Liver (tissue), 8 donors: ENCODE measurements at regions not wholly inside any gene's neighbourhood (a gene's known extent, or its start where the extent isn't known, plus 50 kb on each side); places are given as distances from the start of the nearest gene placed in this dataset.

Experiments used
- DNase-seq: peaks from one replicate; pipeline ENCODE4 v3.0.0-alpha.2; 2017; ENCODE audit warnings: low spot score
- H3K27ac ChIP-seq, 2 donors: one replicate each; pipeline ENCODE4 v1.7.0; 2013; ENCODE audit warnings: inconsistent platforms in 2 of 2, low read length in 2 of 2, control low read depth in 1 of 2, low read depth in 1 of 2, mild to moderate bottlenecking in 1 of 2
- H3K27me3 ChIP-seq, 4 donors: one replicate each; pipeline versions ENCODE4 v1.6.1 to v1.7.0; 2013; ENCODE audit warnings: low read length in 3 of 4, inconsistent platforms in 1 of 4, mild to moderate bottlenecking in 1 of 4, moderate library complexity in 1 of 4; ENCODE audit not compliant: control insufficient read depth in 4 of 4, insufficient read depth in 4 of 4
- H3K36me3 ChIP-seq, 4 donors: one replicate each; pipeline versions ENCODE4 v1.6.1 to v1.7.0; 2013; ENCODE audit warnings: low read length in 3 of 4, mild to moderate bottlenecking in 3 of 4, low read depth in 1 of 4, moderate library complexity in 1 of 4; ENCODE audit not compliant: control insufficient read depth in 4 of 4, insufficient read depth in 3 of 4
- H3K4me1 ChIP-seq, 4 donors: one replicate each; pipeline versions ENCODE4 v1.6.1 to v1.7.0; 2013; ENCODE audit warnings: low read length in 3 of 4, mild to moderate bottlenecking in 3 of 4, moderate library complexity in 1 of 4; ENCODE audit not compliant: control insufficient read depth in 4 of 4, insufficient read depth in 4 of 4
- H3K4me3 ChIP-seq, 3 donors: one replicate each; pipeline versions ENCODE4 v1.6.1 to v1.7.0; 2013; ENCODE audit warnings: low read length in 3 of 3, control low read depth in 1 of 3, low read depth in 1 of 3, mild to moderate bottlenecking in 1 of 3
- H3K9ac ChIP-seq, 2 donors: one replicate each; pipeline ENCODE4 v1.7.0; 2013; ENCODE audit warnings: low read length in 2 of 2, mild to moderate bottlenecking in 2 of 2, moderate library complexity in 2 of 2, control low read depth in 1 of 2, low read depth in 1 of 2
- H3K9me3 ChIP-seq, 4 donors: one replicate each; pipeline versions ENCODE4 v1.6.1 to v1.7.0; 2013; ENCODE audit warnings: low read length in 3 of 4; ENCODE audit not compliant: control insufficient read depth in 4 of 4
- EGR1 ChIP-seq, 2 donors: IDR thresholded peaks; 2 replicates each; pipeline ENCODE4 v1.6.1; 2016 to 2018; ENCODE audit warnings: antibody characterized with exemption in 2 of 2, low read depth in 2 of 2
- FOXA1 ChIP-seq: IDR thresholded peaks from 2 replicates; pipeline ENCODE4 v1.6.1; 2016; ENCODE audit warnings: antibody characterized with exemption
- FOXA2 ChIP-seq: IDR thresholded peaks from 2 replicates; pipeline ENCODE4 v1.6.1; 2016; ENCODE audit warnings: antibody characterized with exemption
- GABPA ChIP-seq, 2 donors: IDR thresholded peaks in 1 of 2; conservative IDR thresholded peaks in 1 of 2; 2 replicates each; pipeline ENCODE4 v1.6.1; 2016; ENCODE audit warnings: antibody characterized with exemption in 2 of 2, mild to moderate bottlenecking in 1 of 2, moderate library complexity in 1 of 2
- HNF4A ChIP-seq, 2 donors: conservative IDR thresholded peaks; 2 replicates each; pipeline ENCODE4 v1.6.1; 2016; ENCODE audit warnings: antibody characterized with exemption in 2 of 2, mild to moderate bottlenecking in 2 of 2
- HNF4G ChIP-seq: IDR thresholded peaks from 2 replicates; pipeline ENCODE4 v1.6.1; 2016; ENCODE audit warnings: antibody characterized with exemption
- JUND ChIP-seq, 2 donors: IDR thresholded peaks; 2 replicates each; pipeline ENCODE4 v1.6.1; 2016; ENCODE audit warnings: antibody characterized with exemption in 2 of 2
- NR2F2 ChIP-seq: IDR thresholded peaks from 2 replicates; pipeline ENCODE4 v1.6.1; 2016; ENCODE audit warnings: antibody characterized with exemption
- RAD21 ChIP-seq, 2 donors: IDR thresholded peaks; 2 replicates each; pipeline ENCODE4 v1.6.1; 2016; ENCODE audit warnings: antibody characterized with exemption in 2 of 2, mild to moderate bottlenecking in 2 of 2
- RXRA ChIP-seq, 2 donors: IDR thresholded peaks; 2 replicates each; pipeline ENCODE4 v1.6.1; 2017 to 2018; ENCODE audit warnings: antibody characterized with exemption in 2 of 2, mild to moderate bottlenecking in 1 of 2
- SP1 ChIP-seq: IDR thresholded peaks from 2 replicates; pipeline ENCODE4 v1.6.1; 2018; ENCODE audit warnings: antibody characterized with exemption, mild to moderate bottlenecking
- TAF1 ChIP-seq: conservative IDR thresholded peaks from 2 replicates; pipeline ENCODE4 v1.6.1; 2016; ENCODE audit warnings: antibody characterized with exemption, mild to moderate bottlenecking
- YY1 ChIP-seq: IDR thresholded peaks from 2 replicates; pipeline ENCODE4 v1.6.1; 2016; ENCODE audit warnings: antibody characterized with exemption, mild to moderate bottlenecking
- ZBTB33 ChIP-seq: IDR thresholded peaks from 2 replicates; pipeline ENCODE4 v1.6.1; 2016; ENCODE audit warnings: antibody characterized with exemption
- WGBS: extraction: QIAGEN DNeasy Blood & Tissue Kit; methylation state at CpG from one replicate; pipeline ENCODE4 v1.1.7; 2013; 5-methylcytosine and 5-hydroxymethylcytosine counted together
- TF ChIP-seq, protein P1 (sequence below): IDR thresholded peaks from 2 replicates; pipeline ENCODE4 v1.6.1; 2016; ENCODE audit warnings: antibody characterized with exemption
- TF ChIP-seq, protein P2 (sequence below): fragments of 150-350 bp; IDR thresholded peaks from 2 replicates; pipeline ENCODE4 v1.5.1; 2017; ENCODE audit warnings: improper control_type of control experiment, low read depth, low read length; ENCODE audit not compliant: missing input control
- TF ChIP-seq, protein P3 (sequence below): IDR thresholded peaks from 2 replicates; pipeline ENCODE4 v1.6.1; 2016; ENCODE audit warnings: antibody characterized with exemption, mild to moderate bottlenecking
- donor health status: healthy.
- donor health status: healthy.
- donor health status: healthy.
- donor health status: healthy.
- donor health status: healthy.

GRCh38 chr13:44044547-44045179 is 165.0 kb downstream of the LACC1 start:
- Histone ChIP-seq H3K9me3 (no peaks in the 10 kb centered on the region), H3K36me3 (no peaks in the 10 kb centered on the region), H3K27ac (no peak overlapping the region), H3K4me3 (no peak overlapping the region), H3K27me3 (no peaks in the 10 kb centered on the region), H3K9ac (no peak overlapping the region), H3K4me1 (no peaks in the 10 kb centered on the region)
- DNase-seq: no peak
- WGBS: 95% methylated on average over 6 of the region's 6 CpGs
- TF ChIP-seq, protein P1, sequence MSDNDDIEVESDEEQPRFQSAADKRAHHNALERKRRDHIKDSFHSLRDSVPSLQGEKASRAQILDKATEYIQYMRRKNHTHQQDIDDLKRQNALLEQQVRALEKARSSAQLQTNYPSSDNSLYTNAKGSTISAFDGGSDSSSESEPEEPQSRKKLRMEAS: no peak
- no peak for TF ChIP-seq FOXA1
- no peak for TF ChIP-seq SP1
- TF ChIP-seq, protein P2, sequence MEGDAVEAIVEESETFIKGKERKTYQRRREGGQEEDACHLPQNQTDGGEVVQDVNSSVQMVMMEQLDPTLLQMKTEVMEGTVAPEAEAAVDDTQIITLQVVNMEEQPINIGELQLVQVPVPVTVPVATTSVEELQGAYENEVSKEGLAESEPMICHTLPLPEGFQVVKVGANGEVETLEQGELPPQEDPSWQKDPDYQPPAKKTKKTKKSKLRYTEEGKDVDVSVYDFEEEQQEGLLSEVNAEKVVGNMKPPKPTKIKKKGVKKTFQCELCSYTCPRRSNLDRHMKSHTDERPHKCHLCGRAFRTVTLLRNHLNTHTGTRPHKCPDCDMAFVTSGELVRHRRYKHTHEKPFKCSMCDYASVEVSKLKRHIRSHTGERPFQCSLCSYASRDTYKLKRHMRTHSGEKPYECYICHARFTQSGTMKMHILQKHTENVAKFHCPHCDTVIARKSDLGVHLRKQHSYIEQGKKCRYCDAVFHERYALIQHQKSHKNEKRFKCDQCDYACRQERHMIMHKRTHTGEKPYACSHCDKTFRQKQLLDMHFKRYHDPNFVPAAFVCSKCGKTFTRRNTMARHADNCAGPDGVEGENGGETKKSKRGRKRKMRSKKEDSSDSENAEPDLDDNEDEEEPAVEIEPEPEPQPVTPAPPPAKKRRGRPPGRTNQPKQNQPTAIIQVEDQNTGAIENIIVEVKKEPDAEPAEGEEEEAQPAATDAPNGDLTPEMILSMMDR: no peak
- TF ChIP-seq EGR1 (IDR thresholded peaks at IDR 0.05; ENCODE audit: low read depth in 2 of 2): no peak
- TF ChIP-seq YY1: no peak
- TF ChIP-seq, protein P3, sequence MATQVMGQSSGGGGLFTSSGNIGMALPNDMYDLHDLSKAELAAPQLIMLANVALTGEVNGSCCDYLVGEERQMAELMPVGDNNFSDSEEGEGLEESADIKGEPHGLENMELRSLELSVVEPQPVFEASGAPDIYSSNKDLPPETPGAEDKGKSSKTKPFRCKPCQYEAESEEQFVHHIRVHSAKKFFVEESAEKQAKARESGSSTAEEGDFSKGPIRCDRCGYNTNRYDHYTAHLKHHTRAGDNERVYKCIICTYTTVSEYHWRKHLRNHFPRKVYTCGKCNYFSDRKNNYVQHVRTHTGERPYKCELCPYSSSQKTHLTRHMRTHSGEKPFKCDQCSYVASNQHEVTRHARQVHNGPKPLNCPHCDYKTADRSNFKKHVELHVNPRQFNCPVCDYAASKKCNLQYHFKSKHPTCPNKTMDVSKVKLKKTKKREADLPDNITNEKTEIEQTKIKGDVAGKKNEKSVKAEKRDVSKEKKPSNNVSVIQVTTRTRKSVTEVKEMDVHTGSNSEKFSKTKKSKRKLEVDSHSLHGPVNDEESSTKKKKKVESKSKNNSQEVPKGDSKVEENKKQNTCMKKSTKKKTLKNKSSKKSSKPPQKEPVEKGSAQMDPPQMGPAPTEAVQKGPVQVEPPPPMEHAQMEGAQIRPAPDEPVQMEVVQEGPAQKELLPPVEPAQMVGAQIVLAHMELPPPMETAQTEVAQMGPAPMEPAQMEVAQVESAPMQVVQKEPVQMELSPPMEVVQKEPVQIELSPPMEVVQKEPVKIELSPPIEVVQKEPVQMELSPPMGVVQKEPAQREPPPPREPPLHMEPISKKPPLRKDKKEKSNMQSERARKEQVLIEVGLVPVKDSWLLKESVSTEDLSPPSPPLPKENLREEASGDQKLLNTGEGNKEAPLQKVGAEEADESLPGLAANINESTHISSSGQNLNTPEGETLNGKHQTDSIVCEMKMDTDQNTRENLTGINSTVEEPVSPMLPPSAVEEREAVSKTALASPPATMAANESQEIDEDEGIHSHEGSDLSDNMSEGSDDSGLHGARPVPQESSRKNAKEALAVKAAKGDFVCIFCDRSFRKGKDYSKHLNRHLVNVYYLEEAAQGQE: no peak
- TF ChIP-seq GABPA (IDR thresholded peaks at IDR 0.05 in 1 of 2, conservative IDR thresholded peaks at IDR 0.05 in 1 of 2): no peak

DNA sequence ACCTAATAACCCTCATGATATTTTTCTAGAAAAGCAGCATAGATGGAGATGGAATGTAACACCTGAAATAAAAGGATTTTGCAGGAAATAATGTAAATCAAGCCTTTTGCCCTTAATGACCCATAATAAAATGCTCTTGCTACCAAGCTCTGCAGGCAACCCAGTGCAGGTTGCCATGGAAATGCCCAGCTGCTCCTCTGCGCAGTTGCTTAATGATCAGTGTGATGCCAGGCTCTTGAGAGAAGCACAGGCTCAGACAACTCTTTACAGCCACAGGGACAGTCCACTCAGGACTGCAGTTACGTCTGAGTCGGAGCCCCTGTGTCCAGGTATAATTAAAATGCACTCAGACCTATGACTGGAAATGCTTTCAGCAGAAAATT is 165.5 kb downstream of the LACC1 start:
- 93% methylated on average over 3 of the region's 3 CpGs for WGBS
- DNase-seq: no peak
- H3K4me3 ChIP-seq: no peak overlapping the region
- H3K9ac ChIP-seq: no peak overlapping the region
- no peaks in the 10 kb centered on the region for H3K27me3 ChIP-seq
- peaks cover 0 to under 1% (median 0%) of the 10 kb centered on the region in 4 donors for H3K4me1 ChIP-seq
- no peaks in the 10 kb centered on the region for H3K36me3 ChIP-seq
- no peak overlapping the region for H3K27ac ChIP-seq
- no peaks in the 10 kb centered on the region for H3K9me3 ChIP-seq
- TF ChIP-seq RXRA (IDR thresholded peaks at IDR 0.05) (no peak), HNF4G (no peak), FOXA1 (no peak), HNF4A (conservative IDR thresholded peaks at IDR 0.05) (no peak), RAD21 (IDR thresholded peaks at IDR 0.05) (no peak), NR2F2 (no peak), SP1 (no peak), ZBTB33 (no peak), FOXA2 (no peak), EGR1 (IDR thresholded peaks at IDR 0.05; ENCODE audit: low read depth in 2 of 2) (no peak), JUND (IDR thresholded peaks at IDR 0.05) (no peak), GABPA (IDR thresholded peaks at IDR 0.05 in 1 of 2, conservative IDR thresholded peaks at IDR 0.05 in 1 of 2) (no peak), TAF1 (no peak)
- TF ChIP-seq, protein P2: no peak
- TF ChIP-seq, protein P1: no peak
- TF ChIP-seq, protein P3: no peak
